Caco-2 (cell line): ENCODE measurements at regions not wholly inside any gene's neighbourhood (a gene's known extent, or its start where the extent isn't known, plus 50 kb on each side); places are given as distances from the start of the nearest gene placed in this dataset.
A peak's percentile ranks its signal among the peaks of the same experiment; 100 is the strongest.

Experiments
- BruUV-seq: library from RNA; stranded (reverse); fragments of 400-500 nt; replicated peaks from 2 replicates; lab custom pipeline; 2021; lab: Mats Ljungman, UMichigan
- CTCF ChIA-PET: fragments of 300-600 bp; sonication (Branson Sonifier 250); formaldehyde crosslinking; loops from one replicate; lab custom pipeline; 2022; ENCODE audit warnings: antibody characterized with exemption; lab: Charles Lee
- POLR2A ChIA-PET: fragments of 300-600 bp; sonication (Branson Sonifier 250); formaldehyde crosslinking; loops from one replicate; lab custom pipeline; 2022; ENCODE audit warnings: antibody characterized with exemption; lab: Charles Lee
- DNase-seq, 2 experiments: peaks; one replicate each; pipeline versions ENCODE4 v3.0.0 to v3.0.0-alpha.2; 2020 to 2022
- H3K27me3 ChIP-seq: replicated peaks from 2 replicates; pipeline ENCODE4 v1.6.0; 2011; ENCODE audit warnings: low read length; ENCODE audit not compliant: control insufficient read depth, insufficient read depth
- H3K36me3 ChIP-seq: 2 replicates; pipeline ENCODE4 v1.5.1; 2011; ENCODE audit warnings: low read length; ENCODE audit not compliant: control insufficient read depth, insufficient read depth
- H3K4me1 ChIP-seq: fragments of 250-450 bp; sonication (Bioruptor Pico); 2 replicates; pipeline ENCODE4 v1.5.1; 2020; ENCODE audit warnings: mild to moderate bottlenecking
- H3K4me3 ChIP-seq: 2 replicates; pipeline ENCODE4 v1.5.1; 2011; ENCODE audit warnings: low read depth, mild to moderate bottlenecking, control low read depth, low read length
- H3K9me3 ChIP-seq: fragments of 250-450 bp; sonication (Bioruptor Pico); 2 replicates; pipeline ENCODE4 v1.5.1; 2020; ENCODE audit warnings: mild to moderate bottlenecking, moderate library complexity
- H3K27ac Mint-ChIP-seq: one replicate; pipeline ENCODE4 v1.8.0; 2022; ENCODE audit warnings: mixed read lengths; ENCODE audit not compliant: unreplicated experiment
- H3K27me3 Mint-ChIP-seq: one replicate; pipeline ENCODE4 v1.8.0; 2022; ENCODE audit warnings: mixed read lengths; ENCODE audit not compliant: insufficient read depth, unreplicated experiment
- H3K36me3 Mint-ChIP-seq: one replicate; pipeline ENCODE4 v1.8.0; 2022; ENCODE audit warnings: mild to moderate bottlenecking, mixed read lengths; ENCODE audit not compliant: insufficient read depth, unreplicated experiment
- H3K4me1 Mint-ChIP-seq: one replicate; pipeline ENCODE4 v1.8.0; 2022; ENCODE audit warnings: low read depth, mixed read lengths; ENCODE audit not compliant: unreplicated experiment
- H3K4me3 Mint-ChIP-seq: one replicate; pipeline ENCODE4 v1.8.0; 2022; ENCODE audit warnings: mild to moderate bottlenecking, moderate library complexity, mixed read lengths; ENCODE audit not compliant: unreplicated experiment
- H3K9me3 Mint-ChIP-seq: one replicate; pipeline ENCODE4 v1.8.0; 2022; ENCODE audit warnings: mixed read lengths; ENCODE audit not compliant: unreplicated experiment
- CTCF ChIP-seq, 2 experiments: fragments of 200-600 bp in 1 of 2; IDR thresholded peaks; 1 replicate in 1 of 2; 2 replicates in 1 of 2; pipeline versions ENCODE4 v1.5.1 to v1.8.0; 2011 to 2022; ENCODE audit warnings: antibody characterized with exemption in 1 of 2, control low read depth in 1 of 2, inconsistent platforms in 1 of 2, low read depth in 1 of 2, low read length in 1 of 2, mild to moderate bottlenecking in 1 of 2, moderate library complexity in 1 of 2; ENCODE audit not compliant: insufficient read depth in 1 of 2, severe bottlenecking in 1 of 2, unreplicated experiment in 1 of 2
- intact Hi-C: fragments of 100-400 bp; cut with micrococcal nuclease; formaldehyde crosslinking; loops from one replicate; pipeline ENCODE4 v1.10.0; 2022; ENCODE audit not compliant: unreplicated experiment

GRCh38 chr1:10940451-10940804, 72.0 kb upstream of the TARDBP start:
- Histone ChIP-seq H3K4me1 (peaks cover 20% of the 10 kb centered on the region), H3K36me3 (no peaks in the 10 kb centered on the region), H3K27me3 (no peaks in the 10 kb centered on the region; the same call in 1 of the 2 replicates), H3K4me3 (no peak overlapping the region), H3K9me3 (no peaks in the 10 kb centered on the region)
- H3K36me3 Mint-ChIP-seq = no peaks in the 10 kb centered on the region
- ChIA-PET CTCF (no interaction called here), POLR2A (interaction anchor here (0.6 kb wide), 1 partner anchor 168 kb away, joined by 4 read pairs; no protein-coding TSS in a partner anchor)
- no peaks in the 10 kb centered on the region for H3K27me3 Mint-ChIP-seq
- DNase-seq = no peak
- H3K4me3 Mint-ChIP-seq = no peak overlapping the region
- H3K27ac Mint-ChIP-seq = no peak overlapping the region
- no peak for TF ChIP-seq CTCF (IDR thresholded peaks at IDR 0.05; ENCODE audit: insufficient read depth in 1 of 2, low read depth in 1 of 2, low read length in 1 of 2, severe bottlenecking in 1 of 2, unreplicated experiment in 1 of 2)
- H3K4me1 Mint-ChIP-seq = peaks cover 9% of the 10 kb centered on the region
- intact Hi-C loops = no loop called here
- BruUV-seq = no TSS peak
- H3K9me3 Mint-ChIP-seq = no peaks in the 10 kb centered on the region

GRCh38 chr1:10940838-10941237, 71.6 kb upstream of the TARDBP start:
- Histone ChIP-seq H3K9me3 (no peaks in the 10 kb centered on the region), H3K4me3 (no peak overlapping the region), H3K4me1 (peaks cover 20% of the 10 kb centered on the region), H3K36me3 (no peaks in the 10 kb centered on the region), H3K27me3 (no peaks in the 10 kb centered on the region; the same call in 1 of the 2 replicates)
- BruUV-seq = no TSS peak
- DNase-seq = no peak
- intact Hi-C loops = no loop called here
- no peaks in the 10 kb centered on the region for H3K36me3 Mint-ChIP-seq
- CTCF ChIA-PET = no interaction called here
- POLR2A ChIA-PET = no interaction called here
- H3K27me3 Mint-ChIP-seq = no peaks in the 10 kb centered on the region
- H3K4me3 Mint-ChIP-seq = no peak overlapping the region
- H3K4me1 Mint-ChIP-seq = peaks cover 11% of the 10 kb centered on the region
- no peak for TF ChIP-seq CTCF (IDR thresholded peaks at IDR 0.05; ENCODE audit: insufficient read depth in 1 of 2, low read depth in 1 of 2, low read length in 1 of 2, severe bottlenecking in 1 of 2, unreplicated experiment in 1 of 2)
- H3K9me3 Mint-ChIP-seq = no peaks in the 10 kb centered on the region
- no peak overlapping the region for H3K27ac Mint-ChIP-seq

DNA sequence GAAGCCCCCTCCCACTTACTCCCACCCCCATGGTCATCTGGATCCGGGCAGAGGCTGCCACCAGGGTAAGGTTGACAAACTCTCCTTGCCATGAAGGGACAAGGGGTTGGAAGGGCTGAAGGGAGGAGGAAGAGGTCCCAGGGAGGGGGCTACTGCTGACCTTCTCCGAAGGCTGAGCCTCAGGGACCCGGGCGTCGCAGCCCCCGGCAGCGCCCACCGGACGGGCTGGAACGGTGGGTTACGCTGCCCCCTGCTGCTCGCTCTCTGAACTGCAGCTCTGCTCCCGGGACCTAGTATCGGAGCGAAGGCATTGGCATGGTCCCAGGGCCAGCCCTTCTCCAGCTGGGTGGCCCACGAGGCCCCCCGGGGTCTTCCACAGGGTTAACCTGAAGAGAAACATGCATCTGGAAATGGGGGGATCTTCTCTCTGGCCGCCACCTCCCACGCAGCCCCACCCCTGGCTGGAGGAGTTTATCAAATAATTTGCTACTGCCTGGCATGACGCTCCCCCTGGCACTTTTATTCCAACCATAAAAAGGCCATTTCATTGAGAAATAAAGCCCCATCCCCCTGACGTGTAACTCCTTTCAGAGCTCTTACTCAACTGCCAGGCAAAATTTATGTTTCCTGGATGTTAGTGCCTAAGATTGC, 70.4 kb upstream of the TARDBP start:
- H3K4me1 ChIP-seq = peaks cover 20% of the 10 kb centered on the region
- TF ChIP-seq CTCF (IDR thresholded peaks at IDR 0.05; ENCODE audit: insufficient read depth in 1 of 2, low read depth in 1 of 2, low read length in 1 of 2, severe bottlenecking in 1 of 2, unreplicated experiment in 1 of 2) = peak; percentile 74 to 87
- intact Hi-C loops = no loop called here
- no TSS peak for BruUV-seq
- Mint-ChIP-seq H3K9me3 (no peaks in the 10 kb centered on the region), H3K27me3 (no peaks in the 10 kb centered on the region), H3K4me3 (no peak overlapping the region), H3K36me3 (no peaks in the 10 kb centered on the region), H3K27ac (no peak overlapping the region), H3K4me1 (peaks cover 11% of the 10 kb centered on the region)
- H3K9me3 ChIP-seq = no peaks in the 10 kb centered on the region
- no peaks in the 10 kb centered on the region; the same call in 1 of the 2 replicates for H3K27me3 ChIP-seq
- H3K36me3 ChIP-seq = no peaks in the 10 kb centered on the region
- H3K4me3 ChIP-seq = no peak overlapping the region
- CTCF ChIA-PET = interaction anchor here (0.6 to 1.0 kb wide), 2 partner anchors 31 to 75 kb away, joined by 3 read pairs; no protein-coding TSS in a partner anchor
- peak in 1 of 2 experiments; percentile 56 for DNase-seq
- POLR2A ChIA-PET = no interaction called here
